ENCODE measurements at regions not wholly inside any gene's neighbourhood (a gene's known extent, or its start where the extent isn't known, plus 50 kb on each side); places are given as distances from the start of the nearest gene placed in this dataset.

DNA sequence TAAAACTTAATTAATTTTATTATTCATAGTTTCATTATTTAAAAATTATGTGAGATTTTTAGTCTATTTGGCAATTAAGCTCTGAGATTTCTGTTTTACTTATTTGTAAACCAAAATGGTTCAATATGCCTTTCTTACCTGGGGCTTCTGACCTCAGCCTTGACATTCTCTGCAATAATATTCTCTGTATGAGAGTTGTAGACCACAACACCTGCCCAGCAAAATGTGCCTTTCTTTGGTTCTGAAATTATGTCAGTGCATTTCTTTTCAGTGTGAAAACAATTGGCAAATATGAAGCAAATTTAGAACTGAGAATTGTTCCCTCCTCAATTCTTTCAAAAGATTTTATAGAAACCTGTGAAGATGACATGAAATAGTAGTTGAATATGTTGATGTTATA, 426.4 kb upstream of the FZD8 start:
- DNase-seq (no peak), ATAC-seq (no peak)
- H3K4me3 ChIP-seq: no peak overlapping the region
- H3K36me3 ChIP-seq (replicated peaks in 1 of 2; ENCODE audit: insufficient read depth in 1 of 2, low read depth in 2 of 2): no peaks in the 10 kb centered on the region
- intact Hi-C loops (cut with DNase I): no loop called here
- peaks cover 0 to 7% (median 0%) of the 10 kb centered on the region in 3 donors for H3K9me3 ChIP-seq
- no peak overlapping the region for H3K27ac ChIP-seq
- H3K27me3 ChIP-seq: no peaks in the 10 kb centered on the region
- TF ChIP-seq POLR2A (IDR thresholded peaks at IDR 0.05) (no peak), CTCF (IDR thresholded peaks at IDR 0.05) (no peak)
- no peaks in the 10 kb centered on the region for H3K4me1 ChIP-seq

GRCh38 chr10:36067748-36068147, 425.7 kb upstream of the FZD8 start:
- H3K9me3 ChIP-seq: peaks cover 0 to 7% (median 0%) of the 10 kb centered on the region in 3 donors
- no peaks in the 10 kb centered on the region for H3K36me3 ChIP-seq (replicated peaks in 1 of 2; ENCODE audit: insufficient read depth in 1 of 2, low read depth in 2 of 2)
- H3K27ac ChIP-seq: no peak overlapping the region
- DNase-seq (no peak), ATAC-seq (no peak)
- no peaks in the 10 kb centered on the region for H3K4me1 ChIP-seq
- intact Hi-C loops (cut with DNase I): no loop called here
- no peaks in the 10 kb centered on the region for H3K27me3 ChIP-seq
- no peak for TF ChIP-seq CTCF (IDR thresholded peaks at IDR 0.05)
- no peak for TF ChIP-seq POLR2A (IDR thresholded peaks at IDR 0.05)
- H3K4me3 ChIP-seq: no peak overlapping the region
- 66% methylated on average over 2 of the region's 2 CpGs for WGBS, 2 donors

GRCh38 chr10:36066850-36067249, 424.8 kb upstream of the FZD8 start:
- Histone ChIP-seq H3K27me3 (no peaks in the 10 kb centered on the region), H3K9me3 (peaks cover 0 to 7% (median 0%) of the 10 kb centered on the region in 3 donors), H3K4me1 (no peaks in the 10 kb centered on the region), H3K36me3 (replicated peaks in 1 of 2; ENCODE audit: insufficient read depth in 1 of 2, low read depth in 2 of 2) (no peaks in the 10 kb centered on the region), H3K4me3 (no peak overlapping the region), H3K27ac (no peak overlapping the region)
- intact Hi-C loops (cut with DNase I): no loop called here
- ATAC-seq (no peak), DNase-seq (no peak)
- 96 to 100% methylated on average over 3 of the region's 3 CpGs for WGBS, 2 donors
- TF ChIP-seq POLR2A (IDR thresholded peaks at IDR 0.05) (no peak), CTCF (IDR thresholded peaks at IDR 0.05) (no peak)

GRCh38 chr10:36066102-36066501, 424.0 kb upstream of the FZD8 start:
- no peaks in the 10 kb centered on the region for H3K36me3 ChIP-seq (replicated peaks in 1 of 2; ENCODE audit: insufficient read depth in 1 of 2, low read depth in 2 of 2)
- no peak overlapping the region for H3K27ac ChIP-seq
- peaks cover 0 to 7% (median 0%) of the 10 kb centered on the region in 3 donors for H3K9me3 ChIP-seq
- ATAC-seq: no peak
- H3K27me3 ChIP-seq: no peaks in the 10 kb centered on the region
- DNase-seq: no peak
- TF ChIP-seq CTCF (IDR thresholded peaks at IDR 0.05) (no peak), POLR2A (IDR thresholded peaks at IDR 0.05) (no peak)
- intact Hi-C loops (cut with DNase I): no loop called here
- H3K4me3 ChIP-seq: no peak overlapping the region
- 93 to 100% methylated on average over 1 to 2 of the region's 2 CpGs for WGBS, 2 donors
- H3K4me1 ChIP-seq: no peaks in the 10 kb centered on the region

- Histone ChIP-seq H3K9me3 (peaks cover 0 to 7% (median 0%) of the 10 kb centered on the region in 3 donors), H3K4me1 (no peaks in the 10 kb centered on the region), H3K27me3 (no peaks in the 10 kb centered on the region), H3K36me3 (replicated peaks in 1 of 2; ENCODE audit: insufficient read depth in 1 of 2, low read depth in 2 of 2) (no peaks in the 10 kb centered on the region), H3K27ac (no peak overlapping the region), H3K4me3 (no peak overlapping the region)
- no peak for ATAC-seq
- TF ChIP-seq POLR2A (IDR thresholded peaks at IDR 0.05): no peak
- no peak for TF ChIP-seq CTCF (IDR thresholded peaks at IDR 0.05)
- intact Hi-C loops (cut with DNase I): no loop called here
- no peak for DNase-seq
- WGBS, 2 donors: 62 to 76% methylated on average over 7 of the region's 7 CpGs
Observed at GRCh38 chr10:36063396-36063795, 421.3 kb upstream of the FZD8 start.
